ENCODE measurements at regions not wholly inside any gene's neighbourhood (a gene's known extent, or its start where the extent isn't known, plus 50 kb on each side); places are given as distances from the start of the nearest gene placed in this dataset.

DNA sequence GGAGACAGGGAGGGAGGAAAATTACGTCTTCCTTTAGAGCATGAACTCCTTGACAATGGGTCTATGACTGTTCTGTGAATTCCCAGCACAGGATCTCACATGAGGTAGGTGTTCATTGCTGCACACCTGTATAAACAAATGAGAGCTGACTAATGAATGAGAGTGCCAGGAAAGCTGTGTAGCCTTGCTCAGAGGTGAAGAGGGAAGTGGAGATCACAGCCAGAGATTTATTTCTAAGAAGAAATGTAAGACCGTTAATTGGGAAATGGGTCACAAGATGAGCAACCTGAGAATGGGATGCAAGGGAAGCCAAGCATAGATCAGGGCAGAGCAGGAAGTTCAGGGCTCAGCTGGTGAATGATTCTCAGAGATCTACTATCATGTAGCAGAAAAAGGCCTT is 295.1 kb downstream of the CDK5RAP2 start:
- Histone ChIP-seq H3K9me3 (ENCODE audit: low read length) (no peaks in the 10 kb centered on the region), H3F3A (ENCODE audit: insufficient read depth, low read length) (no peaks in the 10 kb centered on the region), H3K4me1 (ENCODE audit: insufficient read depth, low read length, severe bottlenecking) (no peaks in the 10 kb centered on the region), H3K9ac (ENCODE audit: low read length) (no peak overlapping the region), H4K20me1 (ENCODE audit: insufficient read depth, low read length) (no peaks in the 10 kb centered on the region), H3K79me2 (ENCODE audit: insufficient read depth, low read length) (no peaks in the 10 kb centered on the region), H2AFZ (ENCODE audit: low read length) (no peak overlapping the region), H3K4me2 (ENCODE audit: low read length) (no peak overlapping the region), H3K4me3 (ENCODE audit: low read depth, low read length, poor library complexity, severe bottlenecking) (no peak overlapping the region), H3K36me3 (ENCODE audit: insufficient read depth, low read length) (no peaks in the 10 kb centered on the region), H3K27me3 (ENCODE audit: insufficient read depth, low read length) (no peaks in the 10 kb centered on the region; the same call in 1 of the 2 replicates), H3K9me2 (ENCODE audit: low read depth, low read length) (no peaks in the 10 kb centered on the region), H3K27ac (ENCODE audit: low read depth, low read length, poor library complexity, severe bottlenecking) (no peak overlapping the region)
- TF ChIP-seq, protein P1, sequence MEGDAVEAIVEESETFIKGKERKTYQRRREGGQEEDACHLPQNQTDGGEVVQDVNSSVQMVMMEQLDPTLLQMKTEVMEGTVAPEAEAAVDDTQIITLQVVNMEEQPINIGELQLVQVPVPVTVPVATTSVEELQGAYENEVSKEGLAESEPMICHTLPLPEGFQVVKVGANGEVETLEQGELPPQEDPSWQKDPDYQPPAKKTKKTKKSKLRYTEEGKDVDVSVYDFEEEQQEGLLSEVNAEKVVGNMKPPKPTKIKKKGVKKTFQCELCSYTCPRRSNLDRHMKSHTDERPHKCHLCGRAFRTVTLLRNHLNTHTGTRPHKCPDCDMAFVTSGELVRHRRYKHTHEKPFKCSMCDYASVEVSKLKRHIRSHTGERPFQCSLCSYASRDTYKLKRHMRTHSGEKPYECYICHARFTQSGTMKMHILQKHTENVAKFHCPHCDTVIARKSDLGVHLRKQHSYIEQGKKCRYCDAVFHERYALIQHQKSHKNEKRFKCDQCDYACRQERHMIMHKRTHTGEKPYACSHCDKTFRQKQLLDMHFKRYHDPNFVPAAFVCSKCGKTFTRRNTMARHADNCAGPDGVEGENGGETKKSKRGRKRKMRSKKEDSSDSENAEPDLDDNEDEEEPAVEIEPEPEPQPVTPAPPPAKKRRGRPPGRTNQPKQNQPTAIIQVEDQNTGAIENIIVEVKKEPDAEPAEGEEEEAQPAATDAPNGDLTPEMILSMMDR (IDR thresholded peaks at IDR 0.05; ENCODE audit: low read length), result no peak
- TF ChIP-seq EZH2 (IDR thresholded peaks at IDR 0.05; ENCODE audit: borderline replicate concordance, low read length), result no peak

DNA sequence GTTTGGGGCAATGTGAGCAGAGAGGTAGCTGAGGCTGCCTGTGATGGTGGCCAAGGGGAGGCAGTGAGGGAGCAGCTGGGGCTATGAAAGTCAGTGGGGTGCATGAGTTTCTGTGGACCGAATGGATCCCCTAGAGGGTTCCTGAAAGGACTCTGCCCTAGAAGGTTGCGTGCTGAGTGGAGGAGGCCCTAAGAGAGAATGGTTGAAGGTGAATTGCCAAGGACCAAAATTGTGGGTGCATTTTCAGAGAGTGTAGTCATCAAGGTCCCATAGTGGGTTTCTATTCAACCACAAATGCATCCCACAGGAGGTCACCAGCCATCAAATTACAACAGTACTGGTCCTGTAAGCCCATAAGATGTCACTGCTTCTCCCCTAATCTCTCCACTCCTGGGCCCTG is 298.3 kb downstream of the CDK5RAP2 start:
- Histone ChIP-seq H3K4me1 (ENCODE audit: insufficient read depth, low read length, severe bottlenecking) (no peaks in the 10 kb centered on the region), H2AFZ (ENCODE audit: low read length) (no peak overlapping the region), H3K79me2 (ENCODE audit: insufficient read depth, low read length) (no peaks in the 10 kb centered on the region), H3K27ac (ENCODE audit: low read depth, low read length, poor library complexity, severe bottlenecking) (no peak overlapping the region), H3K36me3 (ENCODE audit: insufficient read depth, low read length) (no peaks in the 10 kb centered on the region), H3K9me2 (ENCODE audit: low read depth, low read length) (no peaks in the 10 kb centered on the region), H3F3A (ENCODE audit: insufficient read depth, low read length) (no peaks in the 10 kb centered on the region), H3K9me3 (ENCODE audit: low read length) (no peaks in the 10 kb centered on the region), H3K9ac (ENCODE audit: low read length) (no peak overlapping the region), H4K20me1 (ENCODE audit: insufficient read depth, low read length) (no peaks in the 10 kb centered on the region), H3K4me3 (ENCODE audit: low read depth, low read length, poor library complexity, severe bottlenecking) (no peak overlapping the region), H3K4me2 (ENCODE audit: low read length) (no peak overlapping the region), H3K27me3 (ENCODE audit: insufficient read depth, low read length) (no peaks in the 10 kb centered on the region)
- TF ChIP-seq, protein P1 (IDR thresholded peaks at IDR 0.05; ENCODE audit: low read length), result no peak
- TF ChIP-seq EZH2 (IDR thresholded peaks at IDR 0.05; ENCODE audit: borderline replicate concordance, low read length), result no peak

DNA sequence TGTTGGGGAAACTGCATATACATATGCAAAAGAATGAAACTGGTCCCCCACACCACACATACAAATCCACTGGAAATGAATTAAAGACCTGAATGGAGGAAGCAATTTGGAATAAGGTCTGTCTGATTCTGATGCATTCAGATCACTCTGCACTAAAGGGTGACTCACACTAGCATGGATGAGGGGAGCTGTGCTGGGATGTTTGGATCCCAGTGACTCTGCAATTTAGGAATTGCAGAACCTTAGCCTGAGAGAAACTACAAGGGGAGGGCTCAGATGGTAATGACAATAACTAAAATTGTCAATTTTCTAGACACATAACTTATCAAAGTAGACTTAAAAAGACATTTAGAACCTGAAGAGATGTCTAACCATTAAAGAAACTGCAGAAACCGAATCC is 312.0 kb downstream of the CDK5RAP2 start:
- H3K79me2 ChIP-seq (ENCODE audit: insufficient read depth, low read length), result no peaks in the 10 kb centered on the region
- H3K9me2 ChIP-seq (ENCODE audit: low read depth, low read length), result no peaks in the 10 kb centered on the region
- no peaks in the 10 kb centered on the region for H3K27me3 ChIP-seq (ENCODE audit: insufficient read depth, low read length)
- H2AFZ ChIP-seq (ENCODE audit: low read length), result no peak overlapping the region
- no peak for TF ChIP-seq EZH2 (IDR thresholded peaks at IDR 0.05; ENCODE audit: borderline replicate concordance, low read length)
- TF ChIP-seq, protein P1 (IDR thresholded peaks at IDR 0.05; ENCODE audit: low read length), result no peak
- H3K9me3 ChIP-seq (ENCODE audit: low read length), result no peaks in the 10 kb centered on the region
- H4K20me1 ChIP-seq (ENCODE audit: insufficient read depth, low read length), result no peaks in the 10 kb centered on the region
- no peak overlapping the region for H3K9ac ChIP-seq (ENCODE audit: low read length)
- H3K27ac ChIP-seq (ENCODE audit: low read depth, low read length, poor library complexity, severe bottlenecking), result no peak overlapping the region
- H3K4me1 ChIP-seq (ENCODE audit: insufficient read depth, low read length, severe bottlenecking), result no peaks in the 10 kb centered on the region
- no peaks in the 10 kb centered on the region for H3K36me3 ChIP-seq (ENCODE audit: insufficient read depth, low read length)
- no peak overlapping the region for H3K4me3 ChIP-seq (ENCODE audit: low read depth, low read length, poor library complexity, severe bottlenecking)
- no peak overlapping the region for H3K4me2 ChIP-seq (ENCODE audit: low read length)
- H3F3A ChIP-seq (ENCODE audit: insufficient read depth, low read length), result no peaks in the 10 kb centered on the region

All from OCI-LY1 (cell line).